H1 (cell line): ENCODE measurements at regions not wholly inside any gene's neighbourhood (a gene's known extent, or its start where the extent isn't known, plus 50 kb on each side); places are given as distances from the start of the nearest gene placed in this dataset.
"Not testable (repeated sequence)": the region's sequence is repeated elsewhere in the genome, so short reads cannot be mapped to it uniquely, and the experiment has no call there.

Experiments
- CTCF ChIA-PET: fragments of 300-600 bp; sonication (Branson Sonifier 250); formaldehyde crosslinking; loops from one replicate; lab custom pipeline; 2021; ENCODE audit not compliant: partially characterized antibody; lab: Charles Lee
- POLR2A ChIA-PET: fragments of 300-600 bp; sonication (Branson Sonifier 250); formaldehyde crosslinking; loops from one replicate; lab custom pipeline; 2021; ENCODE audit warnings: inconsistent platforms; ENCODE audit not compliant: partially characterized antibody; lab: Charles Lee
- DNase-seq, 2 experiments: peaks; one replicate each; pipeline versions ENCODE4 v3.0.0 to v3.0.0-alpha.2; 2010 to 2022; ENCODE audit warnings: low spot score in 2 of 2, low read depth in 1 of 2, mixed read lengths in 1 of 2
- FAIRE-seq: peaks from 2 replicates; lab custom pipeline; 2011; peaks lifted over from hg19 to GRCh38; lab: Jason Lieb, UNC
- H2AFZ ChIP-seq: 2 replicates; pipeline ENCODE4 v1.8.1; 2012; ENCODE audit warnings: low read length, inconsistent platforms
- H2AK5ac ChIP-seq: 2 replicates; pipeline ENCODE4 v1.6.1; 2013; ENCODE audit warnings: low read depth, low read length
- H2BK120ac ChIP-seq: replicated peaks from 2 replicates; pipeline ENCODE3; 2013; ENCODE audit warnings: low read depth, low read length, inconsistent platforms
- H2BK12ac ChIP-seq: 2 replicates; pipeline ENCODE4 v1.6.1; 2013; ENCODE audit warnings: low read depth, low read length
- H2BK15ac ChIP-seq: 2 replicates; pipeline ENCODE4 v1.6.1; 2013; ENCODE audit warnings: low read length
- H2BK20ac ChIP-seq: 2 replicates; pipeline ENCODE4 v1.6.1; 2013; ENCODE audit warnings: low read length
- H2BK5ac ChIP-seq: 2 replicates; pipeline ENCODE4 v1.6.1; 2013; ENCODE audit warnings: low read depth, low read length
- H3K14ac ChIP-seq: 2 replicates; pipeline ENCODE4 v1.6.1; 2013; ENCODE audit warnings: inconsistent platforms; ENCODE audit not compliant: insufficient read length
- H3K18ac ChIP-seq: 2 replicates; pipeline ENCODE4 v1.6.1; 2013; ENCODE audit warnings: low read length; ENCODE audit errors: extremely low read depth
- H3K23ac ChIP-seq: 2 replicates; pipeline ENCODE4 v1.6.1; 2013; ENCODE audit warnings: inconsistent platforms; ENCODE audit not compliant: insufficient read length
- H3K23me2 ChIP-seq: 2 replicates; pipeline ENCODE4 v1.6.1; 2013; ENCODE audit warnings: low read depth, low read length
- H3K27ac ChIP-seq: 2 replicates; pipeline ENCODE4 v1.6.1; 2011; ENCODE audit warnings: low read depth, low read length, inconsistent platforms
- H3K27me3 ChIP-seq, 4 experiments: replicated peaks in 1 of 4; 1 replicate in 1 of 4; 2 replicates in 3 of 4; pipeline versions ENCODE4 v1.6.1 to v1.8.1; 2011 to 2013; ENCODE audit warnings: low read length in 3 of 4, mild to moderate bottlenecking in 3 of 4, inconsistent platforms in 2 of 4, mixed read lengths in 2 of 4, moderate library complexity in 1 of 4; ENCODE audit not compliant: control insufficient read depth in 3 of 4, insufficient read depth in 3 of 4; ENCODE audit errors: extremely low read depth in 1 of 4
- H3K36me3 ChIP-seq, 4 experiments: 2 replicates each; pipeline versions ENCODE4 v1.6.1 to v1.8.1; 2011 to 2013; ENCODE audit warnings: mild to moderate bottlenecking in 4 of 4, low read length in 3 of 4, moderate library complexity in 2 of 4, control low read depth in 1 of 4, inconsistent platforms in 1 of 4; ENCODE audit not compliant: insufficient read depth in 4 of 4, control insufficient read depth in 2 of 4
- H3K4ac ChIP-seq: replicated peaks from 2 replicates; pipeline ENCODE3; 2013; ENCODE audit warnings: low read length, low read depth, mixed read lengths, inconsistent platforms; ENCODE audit not compliant: insufficient read length
- H3K4me1 ChIP-seq, 4 experiments: replicated peaks in 1 of 4; 1 replicate in 1 of 4; 2 replicates in 3 of 4; pipeline versions ENCODE4 v1.6.1 to v1.8.1; 2011 to 2013; ENCODE audit warnings: low read length in 3 of 4, inconsistent platforms in 2 of 4, mixed read lengths in 1 of 4; ENCODE audit not compliant: insufficient read depth in 4 of 4, control insufficient read depth in 3 of 4
- H3K4me2 ChIP-seq, 2 experiments: 2 replicates each; pipeline versions ENCODE4 v1.6.1 to v1.8.1; 2011 to 2013; ENCODE audit warnings: low read depth in 2 of 2, low read length in 2 of 2, control low read depth in 1 of 2, inconsistent platforms in 1 of 2, mild to moderate bottlenecking in 1 of 2; ENCODE audit not compliant: insufficient read depth in 1 of 2
- H3K4me3 ChIP-seq, 4 experiments: fragments of 200-600, 300-600 bp in 1 of 4; sonication (generic), shearing (Covaris generic), sonication (Bioruptor Twin) in 1 of 4; 2 replicates each; pipeline versions ENCODE4 v1.5.1 to v1.8.1; 2011 to 2016; ENCODE audit warnings: low read length in 4 of 4, low read depth in 3 of 4, control low read depth in 2 of 4, inconsistent platforms in 2 of 4, mild to moderate bottlenecking in 2 of 4, mixed read lengths in 1 of 4, moderate library complexity in 1 of 4; ENCODE audit not compliant: insufficient read depth in 2 of 4; ENCODE audit errors: extremely low read depth in 1 of 4
- H3K56ac ChIP-seq: replicated peaks from 2 replicates; pipeline ENCODE3; 2013; ENCODE audit warnings: low read depth, mild to moderate bottlenecking, mixed read lengths, low read length, inconsistent platforms; ENCODE audit not compliant: insufficient read length
- H3K79me1 ChIP-seq: 2 replicates; pipeline ENCODE4 v1.6.1; 2013; ENCODE audit warnings: low read depth, low read length, control low read depth
- H3K79me2 ChIP-seq, 2 experiments: 2 replicates each; pipeline versions ENCODE4 v1.6.1 to v1.8.1; 2012 to 2013; ENCODE audit warnings: low read length in 2 of 2, mild to moderate bottlenecking in 2 of 2, inconsistent platforms in 1 of 2; ENCODE audit not compliant: insufficient read depth in 2 of 2, control insufficient read depth in 1 of 2
- H3K9ac ChIP-seq, 4 experiments: replicated peaks in 1 of 4; 1 replicate in 1 of 4; 2 replicates in 3 of 4; pipeline versions ENCODE4 v1.6.1 to v1.8.1; 2011 to 2013; ENCODE audit warnings: low read depth in 3 of 4, low read length in 3 of 4, control low read depth in 2 of 4, mild to moderate bottlenecking in 2 of 4, moderate library complexity in 2 of 4, inconsistent platforms in 1 of 4; ENCODE audit errors: extremely low read depth in 1 of 4
- H3K9me3 ChIP-seq, 2 experiments: 2 replicates each; pipeline versions ENCODE4 v1.6.1 to v1.8.1; 2012 to 2013; ENCODE audit warnings: mild to moderate bottlenecking in 2 of 2, moderate library complexity in 2 of 2, control low read depth in 1 of 2, inconsistent platforms in 1 of 2, low read depth in 1 of 2, low read length in 1 of 2, mixed read lengths in 1 of 2; ENCODE audit not compliant: insufficient read depth in 2 of 2
- H4K20me1 ChIP-seq, 2 experiments: replicated peaks in 1 of 2; 2 replicates each; pipeline versions ENCODE3 to v1.8.1; 2011 to 2013; ENCODE audit warnings: inconsistent platforms in 2 of 2, low read length in 2 of 2, mild to moderate bottlenecking in 1 of 2; ENCODE audit not compliant: insufficient read depth in 2 of 2, control insufficient read depth in 1 of 2
- H4K5ac ChIP-seq: 2 replicates; pipeline ENCODE4 v1.6.1; 2013; ENCODE audit warnings: low read length, low read depth, mixed read lengths, inconsistent platforms; ENCODE audit not compliant: insufficient read length
- H4K8ac ChIP-seq: 2 replicates; pipeline ENCODE4 v1.8.0; 2013; ENCODE audit warnings: mild to moderate bottlenecking, moderate library complexity, low read length, inconsistent platforms; ENCODE audit not compliant: insufficient read depth; ENCODE audit errors: extremely low read depth
- H4K91ac ChIP-seq: replicated peaks from 2 replicates; pipeline ENCODE3; 2013; ENCODE audit warnings: low read length, mixed read lengths, inconsistent platforms; ENCODE audit not compliant: insufficient read length
- WGBS, 2 experiments: shearing (Covaris generic) in 1 of 2; methylation state at CpG; one replicate each; pipeline versions ENCODE4 v1.1.6 to v1.1.7; 2013 to 2015; ENCODE audit warnings: low lambda C conversion rate in 2 of 2, mixed read lengths in 2 of 2, inconsistent platforms in 1 of 2, low coverage in 1 of 2, missing lambda C conversion rate in 1 of 2; ENCODE audit not compliant: insufficient replicate concordance in 2 of 2, insufficient coverage in 1 of 2, insufficient read length in 1 of 2; ENCODE audit errors: extremely low coverage in 1 of 2, missing lambda C conversion rate in 1 of 2; 5-methylcytosine and 5-hydroxymethylcytosine counted together

- H3K9ac ChIP-seq, H3K23ac ChIP-seq, H4K5ac ChIP-seq, H3K27me3 ChIP-seq, H3K23me2 ChIP-seq, H3K14ac ChIP-seq, H3K4me3 ChIP-seq, H2BK120ac ChIP-seq, H2AK5ac ChIP-seq, H3K79me2 ChIP-seq, H3K36me3 ChIP-seq, H4K91ac ChIP-seq, FAIRE-seq, H3K9me3 ChIP-seq, H2AFZ ChIP-seq, H3K4me2 ChIP-seq, H3K79me1 ChIP-seq, H2BK5ac ChIP-seq, H2BK12ac ChIP-seq, H3K4ac ChIP-seq, H4K8ac ChIP-seq, H2BK20ac ChIP-seq, H3K18ac ChIP-seq, H4K20me1 ChIP-seq, H2BK15ac ChIP-seq, H3K27ac ChIP-seq, H3K4me1 ChIP-seq, CTCF ChIA-PET, DNase-seq, H3K56ac ChIP-seq: not testable (repeated sequence)
- POLR2A ChIA-PET: interaction anchor here (1.9 kb wide), 1 partner anchor 72 kb away, joined by 6 read pairs; no protein-coding TSS in a partner anchor
- 82% methylated on average over 2 of the region's 2 CpGs; no CpG with 5 or more reads in 1 of the 2 experiments for WGBS, 2 experiments
These were observed 107.5 kb upstream of the SYNCRIP start for GRCh38 chr6:85750146-85750545.
